GM23338 (cell line): ENCODE measurements at regions not wholly inside any gene's neighbourhood (a gene's known extent, or its start where the extent isn't known, plus 50 kb on each side); places are given as distances from the start of the nearest gene placed in this dataset.

Experiments
- ATAC-seq: fragments of 200-7000 bp; cut with Tn5 transposase; 3 replicates; pipeline ENCODE4 v1.9.1; 2020
- DNase-seq: peaks from one replicate; pipeline ENCODE4 v3.0.0-alpha.2; 2015; ENCODE audit warnings: low spot score
- H2AFZ ChIP-seq: fragments of 200-600 bp; sonication (generic); 2 replicates; pipeline ENCODE4 v1.8.0; 2016; ENCODE audit warnings: antibody characterized with exemption, mild to moderate bottlenecking, moderate library complexity
- H3F3A ChIP-seq: fragments of 200-600 bp; sonication (generic); replicated peaks from 2 replicates; pipeline ENCODE4 v1.8.0; 2017; ENCODE audit warnings: antibody characterized with exemption, mixed run types, low read depth
- H3K27ac ChIP-seq: fragments of 200-600 bp; sonication (generic); 2 replicates; pipeline ENCODE4 v1.6.1; 2016; ENCODE audit warnings: low read depth
- H3K27me3 ChIP-seq: fragments of 200-600 bp; sonication (generic); 2 replicates; pipeline ENCODE4 v1.8.0; 2016; ENCODE audit warnings: mild to moderate bottlenecking, mixed run types, moderate library complexity; ENCODE audit not compliant: insufficient read depth
- H3K36me3 ChIP-seq: fragments of 200-600 bp; sonication (generic); 2 replicates; pipeline ENCODE4 v1.8.0; 2016; ENCODE audit warnings: mild to moderate bottlenecking; ENCODE audit not compliant: insufficient read depth
- H3K4me1 ChIP-seq: fragments of 200-600 bp; sonication (generic); 2 replicates; pipeline ENCODE4 v1.8.0; 2016; ENCODE audit warnings: mild to moderate bottlenecking, moderate library complexity; ENCODE audit not compliant: insufficient read depth
- H3K4me2 ChIP-seq: fragments of 200-600 bp; sonication (generic); 2 replicates; pipeline ENCODE4 v1.7.1; 2017; ENCODE audit warnings: mixed run types
- H3K4me3 ChIP-seq: fragments of 200-600 bp; sonication (generic); 2 replicates; pipeline ENCODE4 v1.6.1; 2016; ENCODE audit warnings: mixed run types
- H3K79me2 ChIP-seq: fragments of 200-600 bp; sonication (generic); replicated peaks from 2 replicates; pipeline ENCODE4 v1.8.0; 2017; ENCODE audit warnings: mild to moderate bottlenecking; ENCODE audit not compliant: insufficient read depth
- H3K9me2 ChIP-seq: fragments of 200-600 bp; sonication (generic); 2 replicates; pipeline ENCODE4 v1.8.0; 2017; ENCODE audit not compliant: insufficient read depth
- H4K20me1 ChIP-seq: fragments of 200-600 bp; sonication (generic); replicated peaks from 2 replicates; pipeline ENCODE4 v1.8.0; 2017; ENCODE audit warnings: mild to moderate bottlenecking; ENCODE audit not compliant: insufficient read depth
- H3K27ac Mint-ChIP-seq: 2 replicates; pipeline ENCODE4 v1.8.0; 2020; ENCODE audit warnings: inconsistent platforms, mild to moderate bottlenecking, moderate library complexity, mixed read lengths
- H3K27me3 Mint-ChIP-seq: 3 replicates; pipeline ENCODE4 v1.8.0; 2022; ENCODE audit warnings: low read depth, mild to moderate bottlenecking, moderate library complexity, mixed read lengths, inconsistent platforms; ENCODE audit not compliant: insufficient read depth, poor library complexity
- H3K36me3 Mint-ChIP-seq: 3 replicates; pipeline ENCODE4 v1.8.0; 2021; ENCODE audit warnings: low read depth, mild to moderate bottlenecking, inconsistent platforms, moderate library complexity, mixed read lengths
- H3K4me1 Mint-ChIP-seq: 3 replicates; pipeline ENCODE4 v1.8.0; 2020; ENCODE audit warnings: mild to moderate bottlenecking, inconsistent platforms, mixed read lengths
- H3K4me3 Mint-ChIP-seq: 3 replicates; pipeline ENCODE4 v1.8.0; 2021; ENCODE audit warnings: moderate library complexity, mild to moderate bottlenecking, inconsistent platforms, mixed read lengths
- H3K9me3 Mint-ChIP-seq: 3 replicates; pipeline ENCODE4 v1.8.0; 2020; ENCODE audit warnings: moderate library complexity, mild to moderate bottlenecking, inconsistent platforms, mixed read lengths
- CREB1 ChIP-seq: fragments of 250-450 bp; sonication (Bioruptor Pico); IDR thresholded peaks from 2 replicates; pipeline ENCODE4 v1.5.0; 2020; ENCODE audit warnings: low read depth, mild to moderate bottlenecking, moderate library complexity
- EZH2 ChIP-seq: fragments of 200-600 bp; sonication (generic); IDR thresholded peaks from one replicate; pipeline ENCODE4 v1.8.0; 2017; ENCODE audit warnings: antibody characterized with exemption, mild to moderate bottlenecking, low read depth; ENCODE audit not compliant: unreplicated experiment
- JUNB ChIP-seq: IDR thresholded peaks from one replicate; pipeline ENCODE4 v1.6.1; 2016; ENCODE audit warnings: antibody characterized with exemption; ENCODE audit not compliant: unreplicated experiment
- NANOG ChIP-seq: IDR thresholded peaks from 2 replicates; pipeline ENCODE4 v1.6.1; 2016; ENCODE audit warnings: antibody characterized with exemption, borderline replicate concordance
- POLR2AphosphoS5 ChIP-seq: IDR thresholded peaks from 2 replicates; pipeline ENCODE4 v1.6.1; 2016; ENCODE audit warnings: antibody characterized with exemption, low read depth
- STAT1 ChIP-seq: IDR thresholded peaks from one replicate; pipeline ENCODE4 v1.6.1; 2016; ENCODE audit warnings: antibody characterized with exemption; ENCODE audit not compliant: unreplicated experiment
- ZNF114 ChIP-seq: fragments of 250-450 bp; sonication (Bioruptor Pico); IDR thresholded peaks from 2 replicates; pipeline ENCODE4 v1.5.0; 2020; ENCODE audit warnings: mild to moderate bottlenecking, moderate library complexity
- ZNF331 ChIP-seq: fragments of 250-450 bp; sonication (Bioruptor Pico); IDR thresholded peaks from 2 replicates; pipeline ENCODE4 v1.5.0; 2020; ENCODE audit warnings: low read depth, mild to moderate bottlenecking, moderate library complexity
- TF ChIP-seq, protein P1 (sequence below): IDR thresholded peaks from one replicate; pipeline ENCODE4 v1.6.1; 2018; ENCODE audit warnings: antibody characterized with exemption; ENCODE audit not compliant: unreplicated experiment
- TF ChIP-seq, protein P2 (sequence below), 2 experiments: fragments of 200-600 bp in 1 of 2; sonication (generic) in 1 of 2; conservative IDR thresholded peaks; 2 replicates each; pipeline versions ENCODE4 v1.5.1 to v1.6.1; 2016 to 2017; ENCODE audit warnings: antibody characterized with exemption in 2 of 2, low read depth in 2 of 2, mild to moderate bottlenecking in 2 of 2, moderate library complexity in 1 of 2
- TF ChIP-seq, protein P3 (sequence below): IDR thresholded peaks from 2 replicates; pipeline ENCODE4 v1.6.1; 2016; ENCODE audit warnings: antibody characterized with exemption

DNA sequence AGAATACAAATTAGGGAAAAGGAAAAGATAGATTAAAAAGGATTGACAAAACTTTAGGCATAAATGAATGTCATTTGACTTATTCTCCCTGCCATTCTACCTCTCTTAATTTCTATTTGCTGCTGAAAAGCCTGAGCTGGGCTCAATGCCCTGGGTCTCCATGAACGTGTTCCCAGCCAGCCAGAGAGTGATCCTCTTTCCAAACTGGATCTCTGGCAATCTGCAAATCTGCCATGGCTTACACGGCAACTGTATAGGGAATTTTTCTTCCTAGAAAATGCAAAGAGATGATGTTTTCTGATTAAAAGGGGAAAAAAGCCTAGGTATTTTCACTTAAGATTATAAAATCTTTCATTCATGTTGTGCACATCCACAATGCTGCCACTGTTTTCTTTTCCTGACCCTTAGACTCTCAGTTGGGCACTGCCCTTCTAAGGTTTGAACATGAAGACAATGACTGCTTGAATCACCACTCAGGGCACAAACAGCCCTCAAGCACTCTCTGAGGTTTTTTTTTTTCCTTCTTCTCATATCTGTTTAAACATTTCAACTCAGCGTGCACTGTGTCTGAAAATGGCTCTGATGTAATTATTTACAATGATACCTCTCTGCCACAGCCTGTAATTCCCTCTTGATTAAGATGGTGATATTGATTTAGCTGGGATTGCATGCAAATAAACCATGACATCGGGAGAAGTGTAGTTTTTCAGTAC lies 60.3 kb downstream of the DACT1 start:
- DNase-seq = no peak
- H3K27ac Mint-ChIP-seq = 0 out of 2 replicates have a peak overlapping the region, but pooled peaks have one; percentile 19
- no peak overlapping the region for H3K4me3 Mint-ChIP-seq
- H3K4me1 ChIP-seq = peaks cover 11% of the 10 kb centered on the region
- H3F3A ChIP-seq = no peaks in the 10 kb centered on the region
- no peaks in the 10 kb centered on the region for H3K27me3 Mint-ChIP-seq
- H3K4me1 Mint-ChIP-seq = peaks cover 12% of the 10 kb centered on the region; the same call in 2 of the 3 replicates
- TF ChIP-seq STAT1 (no peak), JUNB (no peak)
- H3K9me3 Mint-ChIP-seq = no peaks in the 10 kb centered on the region
- H3K27ac ChIP-seq = no peak overlapping the region
- no peak overlapping the region for H3K4me2 ChIP-seq
- no peaks in the 10 kb centered on the region for H3K36me3 ChIP-seq
- H3K36me3 Mint-ChIP-seq = no peaks in the 10 kb centered on the region
- no peak overlapping the region for H3K4me3 ChIP-seq
- H2AFZ ChIP-seq = peak overlapping the region; percentile 69
- H3K27me3 ChIP-seq = no peaks in the 10 kb centered on the region
- H3K79me2 ChIP-seq = no peaks in the 10 kb centered on the region
- no peaks in the 10 kb centered on the region for H4K20me1 ChIP-seq
- no peaks in the 10 kb centered on the region for H3K9me2 ChIP-seq
- no peak for ATAC-seq

DNA sequence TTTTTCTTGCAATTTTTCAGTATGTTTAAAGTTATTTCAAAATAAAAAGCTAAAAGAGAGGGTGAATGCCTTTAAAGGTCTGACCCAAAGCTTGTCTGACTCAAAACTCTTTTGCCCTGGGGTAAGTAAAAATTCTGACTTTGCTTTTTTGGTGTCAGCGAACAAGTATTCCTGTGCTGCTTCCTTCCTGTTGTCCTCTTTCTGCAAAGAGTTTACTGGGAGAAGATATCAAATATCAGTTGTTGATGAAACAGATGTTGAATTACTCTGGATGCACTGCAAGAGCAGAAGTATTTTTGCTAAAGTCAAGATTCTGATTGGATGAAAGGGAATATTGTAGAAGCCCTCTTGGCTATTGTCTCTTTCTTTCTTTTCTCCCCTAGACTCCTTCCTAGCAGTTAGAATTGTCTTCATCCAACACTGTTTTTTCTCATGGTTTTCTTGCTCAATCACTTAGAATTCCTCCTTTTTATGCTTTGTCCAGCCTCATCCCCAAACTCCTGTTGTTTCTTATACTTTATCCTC lies 62.0 kb downstream of the DACT1 start:
- no peak for DNase-seq
- peaks cover 16% of the 10 kb centered on the region; the same call in 2 of the 3 replicates for H3K4me1 Mint-ChIP-seq
- TF ChIP-seq CREB1 (CRISPR knock-in tag) (no peak), POLR2AphosphoS5 (no peak), EZH2 (no peak), ZNF114 (CRISPR knock-in tag) (no peak), ZNF331 (no peak), JUNB (no peak), STAT1 (no peak), NANOG (no peak)
- TF ChIP-seq, protein P1, sequence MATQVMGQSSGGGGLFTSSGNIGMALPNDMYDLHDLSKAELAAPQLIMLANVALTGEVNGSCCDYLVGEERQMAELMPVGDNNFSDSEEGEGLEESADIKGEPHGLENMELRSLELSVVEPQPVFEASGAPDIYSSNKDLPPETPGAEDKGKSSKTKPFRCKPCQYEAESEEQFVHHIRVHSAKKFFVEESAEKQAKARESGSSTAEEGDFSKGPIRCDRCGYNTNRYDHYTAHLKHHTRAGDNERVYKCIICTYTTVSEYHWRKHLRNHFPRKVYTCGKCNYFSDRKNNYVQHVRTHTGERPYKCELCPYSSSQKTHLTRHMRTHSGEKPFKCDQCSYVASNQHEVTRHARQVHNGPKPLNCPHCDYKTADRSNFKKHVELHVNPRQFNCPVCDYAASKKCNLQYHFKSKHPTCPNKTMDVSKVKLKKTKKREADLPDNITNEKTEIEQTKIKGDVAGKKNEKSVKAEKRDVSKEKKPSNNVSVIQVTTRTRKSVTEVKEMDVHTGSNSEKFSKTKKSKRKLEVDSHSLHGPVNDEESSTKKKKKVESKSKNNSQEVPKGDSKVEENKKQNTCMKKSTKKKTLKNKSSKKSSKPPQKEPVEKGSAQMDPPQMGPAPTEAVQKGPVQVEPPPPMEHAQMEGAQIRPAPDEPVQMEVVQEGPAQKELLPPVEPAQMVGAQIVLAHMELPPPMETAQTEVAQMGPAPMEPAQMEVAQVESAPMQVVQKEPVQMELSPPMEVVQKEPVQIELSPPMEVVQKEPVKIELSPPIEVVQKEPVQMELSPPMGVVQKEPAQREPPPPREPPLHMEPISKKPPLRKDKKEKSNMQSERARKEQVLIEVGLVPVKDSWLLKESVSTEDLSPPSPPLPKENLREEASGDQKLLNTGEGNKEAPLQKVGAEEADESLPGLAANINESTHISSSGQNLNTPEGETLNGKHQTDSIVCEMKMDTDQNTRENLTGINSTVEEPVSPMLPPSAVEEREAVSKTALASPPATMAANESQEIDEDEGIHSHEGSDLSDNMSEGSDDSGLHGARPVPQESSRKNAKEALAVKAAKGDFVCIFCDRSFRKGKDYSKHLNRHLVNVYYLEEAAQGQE = no peak
- TF ChIP-seq, protein P2, sequence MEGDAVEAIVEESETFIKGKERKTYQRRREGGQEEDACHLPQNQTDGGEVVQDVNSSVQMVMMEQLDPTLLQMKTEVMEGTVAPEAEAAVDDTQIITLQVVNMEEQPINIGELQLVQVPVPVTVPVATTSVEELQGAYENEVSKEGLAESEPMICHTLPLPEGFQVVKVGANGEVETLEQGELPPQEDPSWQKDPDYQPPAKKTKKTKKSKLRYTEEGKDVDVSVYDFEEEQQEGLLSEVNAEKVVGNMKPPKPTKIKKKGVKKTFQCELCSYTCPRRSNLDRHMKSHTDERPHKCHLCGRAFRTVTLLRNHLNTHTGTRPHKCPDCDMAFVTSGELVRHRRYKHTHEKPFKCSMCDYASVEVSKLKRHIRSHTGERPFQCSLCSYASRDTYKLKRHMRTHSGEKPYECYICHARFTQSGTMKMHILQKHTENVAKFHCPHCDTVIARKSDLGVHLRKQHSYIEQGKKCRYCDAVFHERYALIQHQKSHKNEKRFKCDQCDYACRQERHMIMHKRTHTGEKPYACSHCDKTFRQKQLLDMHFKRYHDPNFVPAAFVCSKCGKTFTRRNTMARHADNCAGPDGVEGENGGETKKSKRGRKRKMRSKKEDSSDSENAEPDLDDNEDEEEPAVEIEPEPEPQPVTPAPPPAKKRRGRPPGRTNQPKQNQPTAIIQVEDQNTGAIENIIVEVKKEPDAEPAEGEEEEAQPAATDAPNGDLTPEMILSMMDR (conservative IDR thresholded peaks at IDR 0.05; ENCODE audit: low read depth in 2 of 2) = no peak
- TF ChIP-seq, protein P3, sequence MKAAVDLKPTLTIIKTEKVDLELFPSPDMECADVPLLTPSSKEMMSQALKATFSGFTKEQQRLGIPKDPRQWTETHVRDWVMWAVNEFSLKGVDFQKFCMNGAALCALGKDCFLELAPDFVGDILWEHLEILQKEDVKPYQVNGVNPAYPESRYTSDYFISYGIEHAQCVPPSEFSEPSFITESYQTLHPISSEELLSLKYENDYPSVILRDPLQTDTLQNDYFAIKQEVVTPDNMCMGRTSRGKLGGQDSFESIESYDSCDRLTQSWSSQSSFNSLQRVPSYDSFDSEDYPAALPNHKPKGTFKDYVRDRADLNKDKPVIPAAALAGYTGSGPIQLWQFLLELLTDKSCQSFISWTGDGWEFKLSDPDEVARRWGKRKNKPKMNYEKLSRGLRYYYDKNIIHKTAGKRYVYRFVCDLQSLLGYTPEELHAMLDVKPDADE = no peak

More for the DNA sequence above, 62.0 kb downstream of the DACT1 start:
- Histone ChIP-seq H3K4me3 (no peak overlapping the region), H2AFZ (peak overlapping the region; percentile 25; the same call in 1 of the 2 replicates), H4K20me1 (no peaks in the 10 kb centered on the region), H3F3A (no peaks in the 10 kb centered on the region), H3K27me3 (no peaks in the 10 kb centered on the region), H3K4me2 (no peak overlapping the region), H3K36me3 (no peaks in the 10 kb centered on the region), H3K9me2 (0 out of 2 replicates have a peak, but pooled peaks cover under 1% of the 10 kb centered on the region), H3K4me1 (peaks cover 11% of the 10 kb centered on the region), H3K27ac (no peak overlapping the region), H3K79me2 (no peaks in the 10 kb centered on the region)
- ATAC-seq = no peak
- Mint-ChIP-seq H3K27ac (no peak overlapping the region), H3K27me3 (no peaks in the 10 kb centered on the region), H3K4me3 (no peak overlapping the region), H3K36me3 (no peaks in the 10 kb centered on the region), H3K9me3 (no peaks in the 10 kb centered on the region)
